AG10803 (cell line): ENCODE measurements at regions not wholly inside any gene's neighbourhood (a gene's known extent, or its start where the extent isn't known, plus 50 kb on each side); places are given as distances from the start of the nearest gene placed in this dataset.
A peak's percentile ranks its signal among the peaks of the same experiment; 100 is the strongest.

Experiments
- DNase-seq: peaks from one replicate; pipeline ENCODE4 v3.0.0; 2010; ENCODE audit warnings: low read depth
- H3K4me3 ChIP-seq: 2 replicates; pipeline ENCODE4 v1.5.1; 2011; ENCODE audit warnings: mild to moderate bottlenecking, low read length, control low read depth
- TF ChIP-seq, protein P1 (sequence below): conservative IDR thresholded peaks from 2 replicates; pipeline ENCODE4 v1.5.1; 2011; ENCODE audit warnings: mild to moderate bottlenecking, low read length, control low read depth, inconsistent platforms

DNA sequence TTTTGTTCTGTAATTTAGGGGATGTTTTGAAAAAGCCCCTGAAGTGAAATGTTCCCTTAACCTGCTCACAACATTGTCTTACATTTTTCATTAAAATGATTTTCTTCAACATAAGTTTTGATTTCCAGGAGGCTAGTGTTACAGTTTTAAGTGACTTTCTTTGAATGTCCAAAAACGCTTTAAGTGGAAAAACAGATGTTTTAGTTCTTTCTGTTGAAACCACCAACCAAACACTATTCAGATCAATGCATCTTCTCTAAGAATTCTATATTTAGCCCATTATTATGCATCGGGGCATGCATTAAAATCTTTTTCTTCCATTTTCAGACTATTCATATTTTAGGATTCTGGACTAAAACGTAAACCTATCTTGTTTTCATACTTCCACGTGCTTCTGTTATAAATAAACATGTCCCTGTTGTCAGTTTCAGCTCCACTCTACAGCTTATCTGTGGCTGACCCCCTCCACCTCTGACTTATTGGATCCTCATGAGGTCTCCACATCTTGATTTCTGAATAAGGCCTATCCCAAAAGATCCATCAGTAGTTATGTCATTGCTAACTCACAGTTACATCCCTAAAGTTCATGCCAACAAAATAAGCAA lies 882.3 kb upstream of the SEMA6A start:
- DNase-seq = no peak
- TF ChIP-seq, protein P1, sequence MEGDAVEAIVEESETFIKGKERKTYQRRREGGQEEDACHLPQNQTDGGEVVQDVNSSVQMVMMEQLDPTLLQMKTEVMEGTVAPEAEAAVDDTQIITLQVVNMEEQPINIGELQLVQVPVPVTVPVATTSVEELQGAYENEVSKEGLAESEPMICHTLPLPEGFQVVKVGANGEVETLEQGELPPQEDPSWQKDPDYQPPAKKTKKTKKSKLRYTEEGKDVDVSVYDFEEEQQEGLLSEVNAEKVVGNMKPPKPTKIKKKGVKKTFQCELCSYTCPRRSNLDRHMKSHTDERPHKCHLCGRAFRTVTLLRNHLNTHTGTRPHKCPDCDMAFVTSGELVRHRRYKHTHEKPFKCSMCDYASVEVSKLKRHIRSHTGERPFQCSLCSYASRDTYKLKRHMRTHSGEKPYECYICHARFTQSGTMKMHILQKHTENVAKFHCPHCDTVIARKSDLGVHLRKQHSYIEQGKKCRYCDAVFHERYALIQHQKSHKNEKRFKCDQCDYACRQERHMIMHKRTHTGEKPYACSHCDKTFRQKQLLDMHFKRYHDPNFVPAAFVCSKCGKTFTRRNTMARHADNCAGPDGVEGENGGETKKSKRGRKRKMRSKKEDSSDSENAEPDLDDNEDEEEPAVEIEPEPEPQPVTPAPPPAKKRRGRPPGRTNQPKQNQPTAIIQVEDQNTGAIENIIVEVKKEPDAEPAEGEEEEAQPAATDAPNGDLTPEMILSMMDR = no peak
- no peak overlapping the region for H3K4me3 ChIP-seq

DNA sequence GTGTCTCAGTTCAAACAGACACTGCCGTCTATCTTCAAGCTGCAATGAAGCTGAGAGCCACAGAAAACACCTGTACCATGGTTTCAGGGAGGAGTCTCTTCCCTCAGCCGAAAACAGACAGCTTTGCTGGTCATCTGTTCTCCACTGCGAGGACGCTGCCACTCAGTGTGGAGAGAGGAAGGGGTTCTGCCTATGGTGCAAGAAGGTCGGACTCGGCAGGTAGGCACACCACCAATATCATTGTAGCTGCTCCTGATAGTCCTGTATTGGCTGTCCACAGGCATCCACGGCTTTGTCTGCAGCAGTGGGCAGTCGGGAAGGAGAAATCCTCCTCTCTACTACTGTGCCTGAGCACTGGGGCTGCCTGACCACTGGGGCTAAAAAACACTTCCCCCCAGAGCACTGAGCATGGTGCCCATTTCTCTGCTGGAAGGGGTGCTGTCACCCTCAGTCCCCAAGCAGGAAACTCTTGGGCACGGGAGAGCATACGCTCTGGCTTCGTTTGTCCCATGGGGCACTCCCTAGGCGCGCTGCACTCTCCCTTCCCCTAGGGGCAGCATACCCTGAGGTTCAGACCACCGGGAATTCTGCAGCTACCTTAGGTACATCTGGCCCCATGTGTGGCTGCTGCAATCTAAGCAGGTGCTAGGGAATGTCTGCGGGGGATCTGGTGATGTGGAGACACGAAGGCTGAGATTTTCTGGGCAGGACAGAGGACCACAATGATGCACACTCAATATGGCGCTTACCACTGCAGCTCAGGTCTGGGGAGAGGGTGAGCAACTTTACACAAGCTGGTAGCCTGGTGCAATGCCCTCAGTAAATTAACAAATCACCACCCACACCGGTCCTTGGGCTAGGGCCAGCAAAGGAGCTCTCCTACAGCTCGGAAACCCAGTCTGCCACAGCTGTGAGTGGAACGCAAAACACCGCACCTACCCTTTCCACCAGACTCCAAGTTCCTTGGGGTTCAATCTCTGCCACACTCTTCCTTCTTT lies 880.9 kb upstream of the SEMA6A start:
- TF ChIP-seq, protein P1 = peak; percentile 13; the same call in 1 of the 2 replicates
- H3K4me3 ChIP-seq = no peak overlapping the region
- no peak for DNase-seq

DNA sequence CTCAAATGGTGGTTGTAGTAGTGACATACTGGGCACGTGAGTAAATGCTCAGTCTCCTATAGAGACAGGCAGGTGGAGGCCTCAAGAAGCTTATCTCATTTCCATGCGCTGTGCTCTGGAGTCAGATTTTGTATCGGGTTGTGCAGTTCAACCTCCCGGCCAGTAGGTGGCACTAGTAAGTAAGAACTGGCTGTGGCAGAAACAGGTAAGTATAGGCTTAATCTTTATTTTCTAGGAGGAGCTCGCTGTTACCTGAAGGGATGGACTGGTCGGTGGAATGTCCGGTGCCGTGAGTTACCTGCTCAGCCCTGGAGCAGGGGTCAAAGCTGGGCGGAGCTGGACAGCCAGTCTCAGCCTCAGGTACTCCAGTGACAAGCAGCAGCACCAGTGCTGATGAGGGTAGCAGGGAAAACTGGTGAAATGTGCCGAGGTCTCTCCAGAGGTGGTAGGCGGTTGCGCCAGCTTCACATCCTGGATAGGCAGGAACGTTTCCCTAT lies 880.1 kb upstream of the SEMA6A start:
- DNase-seq = peak; percentile 3
- TF ChIP-seq, protein P1 = peak; percentile 73
- H3K4me3 ChIP-seq = no peak overlapping the region

DNA sequence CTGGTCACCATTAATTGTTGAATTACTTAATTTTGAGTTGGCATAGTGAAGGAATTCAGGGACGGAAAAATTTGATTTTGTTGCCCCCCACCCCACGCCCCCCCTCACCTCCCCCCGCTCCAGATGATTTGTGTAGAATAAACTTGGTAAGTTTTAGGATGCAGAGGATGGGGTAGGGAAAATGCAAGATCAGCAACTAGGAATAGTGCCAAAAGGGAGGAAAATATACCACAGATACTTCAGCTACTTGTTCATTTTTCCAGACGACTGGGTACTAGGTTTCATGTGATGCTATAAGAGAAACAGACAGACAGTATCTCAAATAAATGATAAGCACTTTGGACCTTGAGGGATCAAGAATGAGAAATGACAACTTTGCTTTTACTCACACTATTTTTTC lies 862.2 kb upstream of the SEMA6A start:
- no peak overlapping the region for H3K4me3 ChIP-seq
- no peak for DNase-seq
- TF ChIP-seq, protein P1 = no peak

DNA sequence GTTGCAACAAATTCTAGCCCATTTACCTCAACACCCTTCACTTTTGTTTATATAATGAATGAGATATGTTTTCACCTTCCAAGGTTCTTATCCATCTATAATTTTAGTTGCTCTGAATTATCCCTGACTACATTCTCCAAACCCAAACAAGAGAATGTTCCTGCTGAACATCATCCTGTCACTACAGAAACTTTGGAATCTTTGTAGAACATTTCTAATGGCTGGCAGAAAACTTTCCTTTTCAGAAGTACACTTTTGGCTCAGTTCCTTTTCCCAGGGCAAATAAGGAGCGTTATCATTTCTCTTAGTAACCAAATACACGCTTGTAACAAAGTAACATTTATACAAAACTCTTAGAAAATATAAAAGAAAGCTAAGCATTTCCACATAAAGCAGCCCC lies 860.6 kb upstream of the SEMA6A start:
- DNase-seq = no peak
- TF ChIP-seq, protein P1 = no peak
- H3K4me3 ChIP-seq = no peak overlapping the region

DNA sequence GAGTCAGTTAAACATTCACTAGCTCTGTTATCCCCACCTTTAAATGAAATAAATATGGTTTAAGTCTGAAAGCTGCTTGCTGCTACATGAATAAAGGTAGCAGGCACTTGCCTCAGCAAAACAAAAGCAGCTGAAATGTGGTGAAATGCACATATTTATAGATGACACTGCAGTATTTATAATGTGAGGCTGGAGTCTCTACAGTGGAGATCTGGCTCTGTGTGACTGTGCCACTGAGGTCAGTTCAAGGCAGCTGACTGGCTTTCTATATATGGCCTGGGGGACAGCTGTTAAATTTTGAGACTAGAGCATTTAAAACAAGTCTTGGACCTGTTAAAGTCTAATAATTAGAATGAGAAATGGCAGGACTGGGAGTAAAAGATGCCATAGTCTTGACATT lies 859.6 kb upstream of the SEMA6A start:
- DNase-seq = no peak
- no peak overlapping the region for H3K4me3 ChIP-seq
- TF ChIP-seq, protein P1 = no peak
